Ectodermal cell (in vitro differentiated cells): ENCODE measurements at regions not wholly inside any gene's neighbourhood (a gene's known extent, or its start where the extent isn't known, plus 50 kb on each side); places are given as distances from the start of the nearest gene placed in this dataset.

Experiments used
- H3K27ac ChIP-seq: 2 replicates; pipeline ENCODE4 v1.7.0; 2013; ENCODE audit warnings: mild to moderate bottlenecking, low read depth, low read length; ENCODE audit not compliant: insufficient read depth, poor library complexity, severe bottlenecking
- H3K27me3 ChIP-seq: 2 replicates; pipeline ENCODE4 v1.7.0; 2013; ENCODE audit warnings: mild to moderate bottlenecking, low read length; ENCODE audit not compliant: insufficient read depth, control insufficient read depth, poor library complexity, severe bottlenecking
- H3K36me3 ChIP-seq: one replicate; pipeline ENCODE4 v1.7.0; 2013; ENCODE audit warnings: low read length; ENCODE audit not compliant: control insufficient read depth, insufficient read depth
- H3K4me1 ChIP-seq: one replicate; pipeline ENCODE4 v1.7.0; 2013; ENCODE audit warnings: low read length; ENCODE audit not compliant: control insufficient read depth, insufficient read depth
- H3K4me3 ChIP-seq: 2 replicates; pipeline ENCODE4 v1.7.0; 2013; ENCODE audit warnings: low read depth, low read length, control low read depth; ENCODE audit not compliant: insufficient read depth
- H3K9me3 ChIP-seq: 2 replicates; pipeline ENCODE4 v1.7.0; 2013; ENCODE audit warnings: mild to moderate bottlenecking, low read length, moderate library complexity; ENCODE audit not compliant: control insufficient read depth
- WGBS, 2 experiments: methylation state at CpG; one replicate each; pipeline ENCODE4 v1.1.7; 2013; ENCODE audit warnings: missing lambda C conversion rate in 2 of 2; 5-methylcytosine and 5-hydroxymethylcytosine counted together

GRCh38 chr2:422676-423435 lies 135.0 kb upstream of the ALKAL2 start:
- H3K36me3 ChIP-seq = no peaks in the 10 kb centered on the region
- no peaks in the 10 kb centered on the region for H3K27me3 ChIP-seq
- 93% methylated on average over 14 of the region's 14 CpGs for WGBS, 2 experiments
- H3K4me1 ChIP-seq = no peaks in the 10 kb centered on the region
- H3K9me3 ChIP-seq = no peaks in the 10 kb centered on the region
- H3K4me3 ChIP-seq = no peak overlapping the region
- H3K27ac ChIP-seq = no peak overlapping the region

DNA sequence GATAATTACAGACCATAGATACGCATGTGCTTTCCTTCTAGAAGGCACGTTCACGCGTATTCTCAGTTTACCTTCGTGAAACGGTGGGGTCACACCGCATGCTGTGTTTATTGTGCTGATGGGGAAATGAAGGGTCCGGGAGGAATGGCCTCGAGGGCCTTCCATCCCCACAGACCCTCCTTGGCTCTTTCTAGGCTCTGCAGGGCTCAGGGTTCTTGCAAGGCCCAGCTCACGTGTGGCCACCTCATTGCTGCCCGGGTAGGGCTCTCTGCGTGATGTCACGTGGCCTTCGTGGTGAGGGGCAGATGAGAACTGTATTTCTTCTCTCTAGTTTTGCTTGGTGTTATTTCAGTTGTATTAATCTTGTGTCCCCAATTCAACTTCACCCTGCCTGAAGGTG lies 133.5 kb upstream of the ALKAL2 start:
- Histone ChIP-seq H3K4me3 (no peak overlapping the region), H3K4me1 (no peaks in the 10 kb centered on the region), H3K36me3 (no peaks in the 10 kb centered on the region), H3K27me3 (no peaks in the 10 kb centered on the region), H3K9me3 (no peaks in the 10 kb centered on the region), H3K27ac (no peak overlapping the region)
- WGBS, 2 experiments = 96 to 98% methylated on average over 14 of the region's 14 CpGs

DNA sequence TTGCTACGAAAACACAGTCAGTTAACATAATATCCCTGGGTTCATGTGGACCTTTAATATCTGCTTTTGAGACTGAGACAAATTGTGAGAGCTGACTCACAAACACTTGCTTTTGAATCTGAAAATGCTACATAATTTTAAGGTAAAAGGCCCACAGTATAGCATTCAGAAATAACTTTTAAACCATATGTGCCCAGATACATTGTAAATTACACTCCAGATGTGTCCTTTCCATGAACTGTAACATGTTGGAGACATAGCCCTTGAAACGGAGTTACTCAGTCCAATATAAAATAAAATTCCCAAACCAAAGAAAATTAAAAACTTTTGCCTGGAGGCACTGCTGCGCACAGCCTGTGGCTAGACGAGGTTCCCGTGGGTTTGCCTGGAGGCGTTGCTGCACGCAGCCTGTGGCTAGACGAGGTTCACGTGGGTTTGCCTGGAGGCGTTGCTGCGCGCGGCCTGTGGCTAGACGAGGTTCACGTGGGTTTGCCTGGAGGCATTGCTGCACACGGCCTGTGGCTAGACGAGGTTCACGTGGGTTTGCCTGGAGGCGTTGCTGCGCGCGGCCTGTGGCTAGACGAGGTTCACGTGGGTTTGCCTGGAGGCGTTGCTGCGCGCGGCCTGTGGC lies 131.9 kb upstream of the ALKAL2 start:
- Histone ChIP-seq H3K4me1 (no peaks in the 10 kb centered on the region), H3K27ac (no peak overlapping the region), H3K27me3 (no peaks in the 10 kb centered on the region), H3K4me3 (no peak overlapping the region), H3K36me3 (no peaks in the 10 kb centered on the region), H3K9me3 (no peaks in the 10 kb centered on the region)
- 95 to 96% methylated on average over 22 to 24 of the region's 28 CpGs for WGBS, 2 experiments

DNA sequence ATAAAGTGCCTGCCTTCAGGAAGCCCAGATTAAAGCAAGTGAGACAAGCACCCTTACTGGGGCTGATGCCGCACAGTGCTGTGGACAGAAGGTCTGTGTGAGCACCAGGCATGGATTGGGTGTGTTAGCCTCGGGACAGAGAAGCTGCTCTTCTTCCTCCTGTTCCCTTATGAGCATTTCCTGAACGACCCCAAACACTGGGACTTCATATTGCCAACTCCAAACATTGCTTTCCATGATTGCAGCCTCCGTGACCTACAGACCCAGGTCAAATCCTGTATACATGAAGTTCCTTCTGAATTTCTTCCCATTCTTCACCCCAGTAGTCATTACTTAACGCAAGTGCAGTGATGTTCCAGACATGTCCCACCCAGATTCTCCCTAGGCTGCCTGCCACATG lies 129.8 kb upstream of the ALKAL2 start:
- Histone ChIP-seq H3K27me3 (no peaks in the 10 kb centered on the region), H3K9me3 (no peaks in the 10 kb centered on the region), H3K36me3 (no peaks in the 10 kb centered on the region), H3K4me1 (no peaks in the 10 kb centered on the region), H3K27ac (no peak overlapping the region), H3K4me3 (no peak overlapping the region)
- WGBS, 2 experiments = 92 to 93% methylated on average over 5 of the region's 5 CpGs

DNA sequence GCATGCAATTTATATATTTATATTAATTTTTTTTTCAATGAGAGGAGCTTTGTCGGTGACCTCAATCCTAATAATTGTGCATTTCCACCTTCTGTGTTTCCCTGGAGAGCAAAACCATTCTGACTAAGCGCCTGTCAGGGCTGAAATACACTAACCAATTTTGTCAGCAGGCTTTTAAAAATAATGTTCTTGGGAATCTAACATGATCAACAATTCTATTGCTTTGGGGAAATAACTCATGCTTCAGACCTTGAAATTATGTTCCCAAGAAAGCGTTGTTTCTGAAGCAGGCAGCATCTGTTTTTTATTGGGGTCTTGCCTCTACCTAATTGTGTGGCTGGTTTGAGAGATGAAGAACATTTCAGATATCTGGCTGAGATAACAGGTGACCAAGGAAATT lies 129.1 kb upstream of the ALKAL2 start:
- H3K27me3 ChIP-seq = no peaks in the 10 kb centered on the region
- H3K9me3 ChIP-seq = no peaks in the 10 kb centered on the region
- H3K27ac ChIP-seq = no peak overlapping the region
- no peaks in the 10 kb centered on the region for H3K36me3 ChIP-seq
- no peaks in the 10 kb centered on the region for H3K4me1 ChIP-seq
- 91 to 100% methylated on average over 3 of the region's 3 CpGs for WGBS, 2 experiments
- H3K4me3 ChIP-seq = no peak overlapping the region

DNA sequence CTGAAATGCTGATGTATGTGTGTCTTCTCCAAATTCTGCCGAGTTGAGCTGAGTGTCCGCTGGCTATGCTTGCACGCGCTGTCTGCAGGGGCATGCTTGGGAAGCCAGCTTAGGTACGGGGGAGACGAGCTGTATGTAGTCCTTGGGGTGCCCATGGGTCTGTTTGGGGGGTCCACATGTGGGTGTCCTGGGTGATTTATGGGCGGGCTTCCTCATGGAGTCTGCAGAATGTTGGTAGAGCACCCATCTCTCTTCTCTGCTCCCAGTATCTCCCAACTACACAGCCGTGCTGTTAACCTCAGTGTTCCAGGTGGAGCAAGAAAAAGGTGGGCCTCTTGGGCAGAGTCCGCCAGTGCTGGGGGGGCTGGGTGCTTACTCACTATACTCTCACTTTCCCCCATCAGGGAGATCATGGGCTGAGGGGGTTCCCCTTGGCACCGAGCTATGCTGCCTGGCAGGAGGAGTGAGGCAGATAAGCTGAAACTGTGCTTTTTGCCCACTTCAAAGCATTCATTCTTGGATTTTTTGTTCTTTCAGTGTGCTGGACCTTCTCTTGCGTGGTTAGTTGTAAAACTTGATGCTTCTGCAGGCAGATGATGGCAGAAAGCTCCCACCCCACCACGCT lies 128.2 kb upstream of the ALKAL2 start:
- Histone ChIP-seq H3K4me1 (no peaks in the 10 kb centered on the region), H3K27ac (no peak overlapping the region), H3K36me3 (no peaks in the 10 kb centered on the region), H3K9me3 (no peaks in the 10 kb centered on the region), H3K4me3 (no peak overlapping the region), H3K27me3 (no peaks in the 10 kb centered on the region)
- 93 to 94% methylated on average over 12 of the region's 12 CpGs for WGBS, 2 experiments

GRCh38 chr2:409523-409922 lies 121.6 kb upstream of the ALKAL2 start:
- H3K9me3 ChIP-seq = no peaks in the 10 kb centered on the region
- H3K27me3 ChIP-seq = no peaks in the 10 kb centered on the region
- H3K4me3 ChIP-seq = no peak overlapping the region
- H3K27ac ChIP-seq = no peak overlapping the region
- no peaks in the 10 kb centered on the region for H3K36me3 ChIP-seq
- 86 to 89% methylated on average over 4 of the region's 4 CpGs for WGBS, 2 experiments
- H3K4me1 ChIP-seq = no peaks in the 10 kb centered on the region

DNA sequence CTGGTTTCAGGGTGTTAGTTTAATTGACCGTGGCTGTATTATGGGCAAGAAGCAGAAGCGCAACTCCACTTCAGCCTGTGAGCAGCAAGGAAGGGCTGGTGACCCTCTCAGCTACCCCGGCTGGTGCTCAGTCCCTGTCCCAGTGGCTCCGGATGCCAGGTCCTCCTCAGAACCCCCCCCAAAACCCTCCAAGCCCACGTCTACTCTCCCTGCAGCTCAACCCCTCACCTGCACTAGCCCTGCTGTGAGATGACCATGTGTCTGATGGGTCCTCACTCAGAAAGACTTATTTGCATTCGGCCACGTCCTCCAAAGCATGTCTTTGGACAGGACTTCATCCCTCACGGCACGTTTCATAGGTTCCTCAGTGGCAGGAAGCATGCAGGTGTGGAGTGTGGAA lies 119.7 kb upstream of the ALKAL2 start:
- Histone ChIP-seq H3K27ac (no peak overlapping the region), H3K27me3 (no peaks in the 10 kb centered on the region), H3K4me3 (no peak overlapping the region), H3K9me3 (no peaks in the 10 kb centered on the region), H3K4me1 (no peaks in the 10 kb centered on the region), H3K36me3 (no peaks in the 10 kb centered on the region)
- WGBS, 2 experiments = 92 to 94% methylated on average over 9 of the region's 9 CpGs

DNA sequence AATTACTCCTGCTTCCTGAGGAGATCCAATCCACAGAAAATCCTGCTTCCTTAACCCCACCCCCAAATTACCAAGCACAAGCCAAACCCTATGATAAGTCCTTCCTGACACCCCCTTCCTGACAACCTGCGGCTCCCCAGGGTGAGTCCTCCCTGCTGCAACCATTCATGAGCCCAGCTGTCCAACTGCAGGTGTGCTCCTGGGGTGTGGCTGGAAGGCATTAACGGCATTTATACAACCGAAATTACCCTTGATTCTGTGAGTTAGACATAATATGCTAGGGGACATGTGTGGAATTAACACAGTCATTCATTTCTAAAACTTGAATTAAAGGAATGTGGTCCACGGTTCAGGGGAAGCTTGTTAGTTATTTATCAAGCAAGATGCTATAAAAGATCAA lies 119.0 kb upstream of the ALKAL2 start:
- 94 to 96% methylated on average over 4 of the region's 4 CpGs for WGBS, 2 experiments
- Histone ChIP-seq H3K27me3 (no peaks in the 10 kb centered on the region), H3K27ac (no peak overlapping the region), H3K36me3 (no peaks in the 10 kb centered on the region), H3K4me1 (no peaks in the 10 kb centered on the region), H3K4me3 (no peak overlapping the region), H3K9me3 (no peaks in the 10 kb centered on the region)

DNA sequence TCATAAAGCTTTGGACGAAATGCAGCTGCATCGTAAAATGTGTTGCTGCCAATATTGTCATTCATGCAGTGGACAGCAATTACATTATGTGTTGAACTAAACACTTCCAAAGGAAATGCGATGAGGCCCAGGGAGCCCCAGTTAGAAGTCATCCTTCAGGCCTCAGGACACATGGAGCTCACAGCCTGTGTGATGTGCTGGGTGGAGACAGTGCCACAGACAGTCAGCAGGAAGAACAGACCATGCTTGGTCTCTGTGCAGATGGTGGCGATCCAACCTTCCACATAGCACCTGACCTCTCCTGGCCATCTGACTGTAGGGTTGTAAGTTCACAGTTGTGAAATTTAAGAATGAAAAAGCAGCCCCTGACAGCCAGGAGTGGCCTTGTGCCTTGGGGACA lies 118.3 kb upstream of the ALKAL2 start:
- Histone ChIP-seq H3K4me3 (no peak overlapping the region), H3K27me3 (no peaks in the 10 kb centered on the region), H3K36me3 (no peaks in the 10 kb centered on the region), H3K4me1 (no peaks in the 10 kb centered on the region), H3K9me3 (no peaks in the 10 kb centered on the region), H3K27ac (no peak overlapping the region)
- 90 to 95% methylated on average over 4 of the region's 4 CpGs for WGBS, 2 experiments
